Activated CD4-positive, alpha-beta T cell treated with anti-CD3 and anti-CD28 coated beads, Interleukin-2, amount 10 ng/mL, durations not matched to agents 24 days and 14 days (primary cell): ENCODE measurements at regions not wholly inside any gene's neighbourhood (a gene's known extent, or its start where the extent isn't known, plus 50 kb on each side); places are given as distances from the start of the nearest gene placed in this dataset.

ENCODE experiments used
- DNase-seq: peaks from one replicate; pipeline ENCODE4 v3.0.0; 2022
- H3K27ac Mint-ChIP-seq: one replicate; pipeline ENCODE4 v1.8.0; 2022; ENCODE audit warnings: mild to moderate bottlenecking, mixed read lengths
- H3K27me3 Mint-ChIP-seq: one replicate; pipeline ENCODE4 v1.8.0; 2022; ENCODE audit warnings: mixed read lengths
- H3K36me3 Mint-ChIP-seq: one replicate; pipeline ENCODE4 v1.8.0; 2022; ENCODE audit warnings: low read depth, mild to moderate bottlenecking, mixed read lengths
- H3K4me1 Mint-ChIP-seq: one replicate; pipeline ENCODE4 v1.8.0; 2021; ENCODE audit warnings: mixed read lengths
- H3K4me3 Mint-ChIP-seq: one replicate; pipeline ENCODE4 v1.8.0; 2022; ENCODE audit warnings: mild to moderate bottlenecking, moderate library complexity, mixed read lengths
- H3K9me3 Mint-ChIP-seq: one replicate; pipeline ENCODE4 v1.8.0; 2021; ENCODE audit warnings: mixed read lengths
- intact Hi-C: fragments of 100-400 bp; cut with micrococcal nuclease; formaldehyde crosslinking; loops from one replicate; pipeline ENCODE4 v1.15.1; 2023

DNA sequence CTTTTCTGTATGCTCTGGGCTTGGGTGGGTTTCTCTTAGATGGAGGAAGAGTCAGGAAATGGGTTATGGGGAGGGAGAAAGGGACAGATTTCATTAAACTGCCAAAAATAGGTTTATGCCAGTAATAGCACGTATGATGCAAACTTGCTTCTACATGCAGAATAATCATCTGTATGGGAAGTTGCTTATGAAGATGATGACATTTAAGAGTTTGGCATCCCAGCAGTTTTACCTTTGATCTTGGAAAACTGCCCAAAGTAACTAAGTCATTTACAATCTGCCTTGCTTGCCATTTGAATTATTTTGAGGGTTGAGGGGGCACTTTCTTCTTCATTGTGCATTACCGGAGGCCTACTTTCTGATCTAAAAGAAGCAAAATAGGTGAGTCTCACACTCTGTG, 282.9 kb upstream of the ANKRD55 start:
- H3K36me3 Mint-ChIP-seq, result no peaks in the 10 kb centered on the region
- no peak overlapping the region for H3K27ac Mint-ChIP-seq
- H3K27me3 Mint-ChIP-seq, result peaks cover 4% of the 10 kb centered on the region
- no peaks in the 10 kb centered on the region for H3K9me3 Mint-ChIP-seq
- H3K4me3 Mint-ChIP-seq, result no peak overlapping the region
- no peak for DNase-seq
- peaks cover 21% of the 10 kb centered on the region for H3K4me1 Mint-ChIP-seq
- intact Hi-C loops, result no loop called here

DNA sequence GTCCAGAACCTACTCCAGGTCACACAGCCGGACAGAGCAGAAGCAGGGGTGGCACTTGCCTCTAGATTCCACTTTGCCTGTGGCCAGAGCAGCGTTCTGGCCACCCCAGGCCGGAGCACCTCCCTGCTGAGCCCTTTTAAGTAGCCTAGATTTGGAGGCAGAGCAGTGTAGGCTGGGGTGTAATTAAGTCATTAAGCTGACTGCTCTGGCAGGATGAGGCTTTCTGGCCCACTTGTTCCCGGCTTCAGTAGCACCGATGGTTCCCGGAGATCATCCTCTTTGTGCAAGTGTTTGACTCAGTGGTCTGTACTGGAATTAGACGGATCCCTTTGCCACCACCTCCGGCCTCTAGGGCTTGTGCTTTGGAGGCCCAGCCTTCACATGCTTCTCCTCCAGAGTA, 281.9 kb upstream of the ANKRD55 start:
- Mint-ChIP-seq H3K4me3 (no peak overlapping the region), H3K9me3 (no peaks in the 10 kb centered on the region), H3K27me3 (peaks cover 2% of the 10 kb centered on the region), H3K4me1 (peaks cover 21% of the 10 kb centered on the region), H3K36me3 (no peaks in the 10 kb centered on the region), H3K27ac (no peak overlapping the region)
- no peak for DNase-seq
- intact Hi-C loops, result no loop called here

DNA sequence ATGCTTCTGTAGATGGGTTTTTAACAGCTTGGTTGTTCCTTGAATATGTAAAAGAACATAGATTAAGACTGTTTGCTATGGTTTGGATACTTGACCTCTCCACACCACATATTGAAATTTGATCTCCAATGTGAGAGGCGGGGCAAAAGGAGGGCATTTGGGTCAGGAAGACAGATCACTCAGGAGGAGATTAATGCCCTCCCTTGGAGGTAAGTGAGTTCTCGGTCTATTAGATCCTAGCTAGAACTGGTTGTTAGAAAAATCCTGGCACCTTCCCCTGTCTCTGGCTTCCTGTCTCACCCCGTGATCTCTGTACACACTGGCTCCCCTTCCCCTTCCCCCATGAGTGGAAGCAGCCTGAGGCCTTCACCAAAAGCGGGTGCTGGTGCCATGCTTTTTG, 281.1 kb upstream of the ANKRD55 start:
- H3K4me3 Mint-ChIP-seq, result no peak overlapping the region
- intact Hi-C loops, result no loop called here
- H3K27ac Mint-ChIP-seq, result no peak overlapping the region
- no peaks in the 10 kb centered on the region for H3K9me3 Mint-ChIP-seq
- H3K36me3 Mint-ChIP-seq, result no peaks in the 10 kb centered on the region
- peaks cover 21% of the 10 kb centered on the region for H3K4me1 Mint-ChIP-seq
- peaks cover 2% of the 10 kb centered on the region for H3K27me3 Mint-ChIP-seq
- DNase-seq, result no peak

DNA sequence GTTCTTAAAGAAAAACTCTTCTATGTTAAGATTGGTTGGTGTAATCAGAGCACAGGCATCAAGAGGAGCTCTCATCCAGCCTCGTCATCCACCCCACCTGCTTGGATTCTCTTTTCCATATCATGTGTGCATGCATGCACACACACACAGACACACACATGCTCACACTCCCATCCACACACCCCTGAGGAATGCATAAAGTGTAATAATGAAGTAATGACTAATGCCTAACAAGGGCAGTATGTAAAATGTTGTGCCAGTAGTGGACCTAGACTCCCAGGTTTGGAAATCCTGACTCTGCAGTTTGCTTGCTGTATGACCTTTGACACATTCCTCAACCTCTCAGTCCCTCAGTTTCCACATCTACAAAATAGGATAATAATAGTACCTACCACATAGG, 280.0 kb upstream of the ANKRD55 start:
- H3K4me1 Mint-ChIP-seq, result peaks cover 24% of the 10 kb centered on the region
- H3K9me3 Mint-ChIP-seq, result no peaks in the 10 kb centered on the region
- DNase-seq, result no peak
- no peak overlapping the region for H3K27ac Mint-ChIP-seq
- intact Hi-C loops, result no loop called here
- no peaks in the 10 kb centered on the region for H3K27me3 Mint-ChIP-seq
- no peak overlapping the region for H3K4me3 Mint-ChIP-seq
- H3K36me3 Mint-ChIP-seq, result no peaks in the 10 kb centered on the region

DNA sequence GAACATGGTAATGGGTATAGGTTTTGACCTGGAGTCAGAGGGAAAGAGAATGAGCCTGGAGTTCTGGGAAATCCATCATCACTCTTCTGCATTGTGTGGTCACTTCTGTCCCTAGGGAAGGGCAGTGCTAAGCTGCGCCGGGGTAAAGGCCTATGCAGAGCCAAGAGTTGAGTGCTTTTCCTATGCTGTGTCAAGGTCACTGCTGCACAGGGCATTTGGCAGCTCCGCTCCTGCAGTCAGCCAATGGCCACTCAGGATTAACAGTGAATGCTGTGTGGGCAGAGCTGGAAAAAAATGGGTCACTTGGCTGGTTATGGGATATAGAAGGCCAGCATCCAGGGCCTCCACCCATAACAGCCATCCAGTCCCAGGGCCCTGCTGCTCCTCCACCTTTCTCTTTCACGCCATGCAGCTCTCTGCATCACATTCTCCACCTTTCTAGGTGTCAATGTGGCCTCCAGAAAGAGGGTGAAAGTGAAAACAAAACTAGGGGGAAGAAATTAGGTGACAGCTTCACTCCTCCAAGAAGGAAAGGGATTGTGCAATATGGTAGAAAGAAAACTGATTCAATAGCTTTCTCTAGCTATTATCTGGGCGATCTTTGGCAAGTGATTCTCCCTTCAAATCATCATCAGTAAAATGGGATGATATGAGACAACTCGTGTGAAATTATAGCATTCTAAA, 279.3 kb upstream of the ANKRD55 start:
- no peak overlapping the region for H3K27ac Mint-ChIP-seq
- no peaks in the 10 kb centered on the region for H3K27me3 Mint-ChIP-seq
- peak; percentile 61 for DNase-seq
- no peak overlapping the region for H3K4me3 Mint-ChIP-seq
- H3K4me1 Mint-ChIP-seq, result peaks cover 21% of the 10 kb centered on the region
- no peaks in the 10 kb centered on the region for H3K9me3 Mint-ChIP-seq
- H3K36me3 Mint-ChIP-seq, result no peaks in the 10 kb centered on the region
- intact Hi-C loops, result no loop called here

DNA sequence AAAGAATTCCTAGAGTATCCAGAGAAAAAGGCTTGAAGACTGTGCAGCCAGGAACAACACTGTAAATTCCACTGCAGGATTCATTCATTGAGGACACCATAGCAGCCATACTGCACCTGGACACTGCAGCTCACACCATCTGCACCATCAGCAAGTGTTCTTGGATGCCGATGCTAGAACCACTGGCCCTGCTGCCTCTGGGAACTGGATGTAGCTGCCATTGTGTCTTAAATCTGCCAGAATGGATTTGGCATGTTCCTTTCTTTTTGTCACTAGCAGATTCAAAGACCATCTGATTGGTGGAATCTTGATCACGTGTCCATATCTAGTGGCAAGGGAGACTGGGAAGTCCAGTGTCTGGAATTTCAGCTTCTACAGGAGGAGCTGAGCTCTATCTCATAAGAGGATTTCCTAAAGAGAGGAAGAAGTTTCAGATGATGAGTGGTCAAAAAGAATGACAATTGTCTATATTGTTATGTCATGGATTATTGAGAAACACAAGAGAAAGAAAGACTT, 278.3 kb upstream of the ANKRD55 start:
- peaks cover 16% of the 10 kb centered on the region for H3K4me1 Mint-ChIP-seq
- no peaks in the 10 kb centered on the region for H3K36me3 Mint-ChIP-seq
- H3K9me3 Mint-ChIP-seq, result peaks cover 2% of the 10 kb centered on the region
- H3K27ac Mint-ChIP-seq, result no peak overlapping the region
- intact Hi-C loops, result no loop called here
- DNase-seq, result no peak
- no peaks in the 10 kb centered on the region for H3K27me3 Mint-ChIP-seq
- no peak overlapping the region for H3K4me3 Mint-ChIP-seq

DNA sequence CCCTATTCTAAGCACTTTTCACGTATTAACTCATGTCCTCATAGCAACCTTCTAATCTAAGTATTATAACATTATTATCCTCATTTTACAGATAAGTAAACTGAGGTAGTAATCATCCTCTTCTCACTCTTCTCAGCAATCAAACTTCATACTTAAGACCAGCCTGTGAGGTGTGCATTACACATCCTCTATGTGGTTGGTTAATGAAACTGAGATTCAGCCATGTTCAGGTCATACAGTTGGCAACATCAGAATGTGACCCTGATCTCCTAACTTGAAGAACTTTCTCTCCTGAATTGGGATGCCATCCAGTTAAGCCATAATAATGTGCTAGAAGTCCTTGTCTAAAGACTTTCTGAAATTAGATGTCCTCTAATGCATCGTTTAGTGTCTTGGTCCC, 275.1 kb upstream of the ANKRD55 start:
- no peak for DNase-seq
- Mint-ChIP-seq H3K4me3 (no peak overlapping the region), H3K9me3 (peaks cover 11% of the 10 kb centered on the region), H3K27me3 (no peaks in the 10 kb centered on the region), H3K36me3 (no peaks in the 10 kb centered on the region), H3K4me1 (peaks cover 15% of the 10 kb centered on the region), H3K27ac (no peak overlapping the region)
- intact Hi-C loops, result no loop called here

DNA sequence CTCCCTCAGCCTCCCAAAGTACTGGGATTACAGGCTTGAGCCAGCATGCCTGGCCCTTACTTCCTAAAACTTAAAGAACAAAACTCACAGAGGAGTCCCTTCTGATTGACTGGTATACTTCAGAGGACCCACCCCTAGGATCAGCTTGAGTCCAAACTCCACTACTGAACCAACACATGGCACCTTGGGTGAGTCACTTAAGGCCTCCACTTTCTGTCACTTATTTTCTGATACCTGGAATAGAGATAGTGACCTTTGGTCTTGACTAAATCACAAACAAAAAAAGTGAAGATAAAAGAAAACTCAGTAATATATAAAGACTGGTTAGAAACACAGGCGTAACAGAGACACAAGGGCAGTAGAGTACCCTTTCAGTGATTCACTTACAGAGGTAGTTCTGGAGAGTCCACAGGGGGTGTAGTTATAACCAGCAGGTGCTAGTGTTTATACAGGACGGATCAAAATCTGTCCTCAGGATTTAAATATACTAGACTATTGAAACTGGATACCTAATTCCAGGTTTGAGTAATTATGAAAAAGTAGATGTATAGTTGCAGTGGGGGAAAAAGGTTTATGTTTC, 274.3 kb upstream of the ANKRD55 start:
- H3K27ac Mint-ChIP-seq, result no peak overlapping the region
- intact Hi-C loops, result no loop called here

DNA sequence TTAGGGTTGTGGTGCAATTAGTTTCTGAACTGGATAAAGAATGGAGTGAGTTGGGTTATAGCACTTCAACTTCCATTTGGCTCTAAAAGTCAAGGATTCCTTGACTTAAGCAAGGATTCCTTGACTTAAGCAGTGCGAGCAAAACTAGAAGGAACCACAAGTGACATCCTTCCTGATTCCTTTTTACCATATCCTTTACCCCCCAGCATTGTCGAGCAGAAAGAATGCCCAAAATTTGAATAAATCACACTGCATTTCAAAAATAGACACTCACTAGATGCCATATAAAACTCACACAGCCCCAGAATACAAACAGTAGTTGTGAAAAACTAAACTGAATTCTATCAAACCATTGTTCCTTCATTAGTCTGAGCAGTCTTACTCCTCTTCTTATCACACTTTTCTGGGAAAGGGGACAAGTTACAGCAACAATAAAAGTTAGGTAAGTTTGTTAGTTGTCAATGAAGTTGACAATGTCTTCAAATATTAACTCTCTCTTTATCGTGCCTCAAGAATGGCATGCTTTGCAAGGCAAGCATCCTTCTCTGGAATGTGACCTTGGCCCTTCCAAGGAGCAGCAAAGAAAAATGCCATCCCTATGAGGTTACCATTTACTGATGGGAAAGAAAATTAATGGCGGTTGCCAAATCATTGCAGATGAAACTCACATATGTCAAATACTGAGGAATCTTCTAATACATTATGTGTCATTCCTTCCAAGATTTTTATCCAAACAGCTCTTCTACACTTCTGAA, 273.3 kb upstream of the ANKRD55 start:
- Mint-ChIP-seq H3K9me3 (peaks cover 18% of the 10 kb centered on the region), H3K27me3 (no peaks in the 10 kb centered on the region), H3K27ac (no peak overlapping the region), H3K4me3 (no peak overlapping the region), H3K4me1 (peaks cover 10% of the 10 kb centered on the region), H3K36me3 (no peaks in the 10 kb centered on the region)
- no peak for DNase-seq
- intact Hi-C loops, result no loop called here

More for the DNA sequence above, 274.3 kb upstream of the ANKRD55 start:
- no peak for DNase-seq
- no peaks in the 10 kb centered on the region for H3K36me3 Mint-ChIP-seq
- H3K27me3 Mint-ChIP-seq, result no peaks in the 10 kb centered on the region
- H3K4me1 Mint-ChIP-seq, result peaks cover 7% of the 10 kb centered on the region
- no peak overlapping the region for H3K4me3 Mint-ChIP-seq
- peaks cover 11% of the 10 kb centered on the region for H3K9me3 Mint-ChIP-seq

DNA sequence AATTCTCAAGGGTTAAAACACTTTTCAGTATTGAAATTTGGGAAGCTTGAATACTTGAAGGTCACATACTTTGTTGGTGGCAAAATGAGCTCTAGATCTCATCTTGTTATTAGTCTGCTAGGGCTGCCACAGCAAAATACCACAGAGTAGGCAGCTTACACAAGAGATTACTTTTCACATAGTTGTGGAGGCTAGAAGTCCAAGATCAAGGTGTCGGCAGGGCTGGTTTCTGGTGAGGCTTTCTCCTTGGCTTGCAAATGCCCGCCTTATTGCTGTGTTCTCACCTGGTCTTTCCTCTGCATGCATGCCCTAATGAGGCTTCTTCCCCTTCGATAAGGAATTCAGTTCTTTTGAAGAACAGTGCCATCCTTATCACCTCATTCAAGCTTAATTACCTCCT, 270.8 kb upstream of the ANKRD55 start:
- Mint-ChIP-seq H3K27ac (no peak overlapping the region), H3K27me3 (no peaks in the 10 kb centered on the region), H3K4me1 (peaks cover 12% of the 10 kb centered on the region), H3K9me3 (peaks cover 18% of the 10 kb centered on the region), H3K36me3 (no peaks in the 10 kb centered on the region), H3K4me3 (no peak overlapping the region)
- intact Hi-C loops, result no loop called here
- no peak for DNase-seq

DNA sequence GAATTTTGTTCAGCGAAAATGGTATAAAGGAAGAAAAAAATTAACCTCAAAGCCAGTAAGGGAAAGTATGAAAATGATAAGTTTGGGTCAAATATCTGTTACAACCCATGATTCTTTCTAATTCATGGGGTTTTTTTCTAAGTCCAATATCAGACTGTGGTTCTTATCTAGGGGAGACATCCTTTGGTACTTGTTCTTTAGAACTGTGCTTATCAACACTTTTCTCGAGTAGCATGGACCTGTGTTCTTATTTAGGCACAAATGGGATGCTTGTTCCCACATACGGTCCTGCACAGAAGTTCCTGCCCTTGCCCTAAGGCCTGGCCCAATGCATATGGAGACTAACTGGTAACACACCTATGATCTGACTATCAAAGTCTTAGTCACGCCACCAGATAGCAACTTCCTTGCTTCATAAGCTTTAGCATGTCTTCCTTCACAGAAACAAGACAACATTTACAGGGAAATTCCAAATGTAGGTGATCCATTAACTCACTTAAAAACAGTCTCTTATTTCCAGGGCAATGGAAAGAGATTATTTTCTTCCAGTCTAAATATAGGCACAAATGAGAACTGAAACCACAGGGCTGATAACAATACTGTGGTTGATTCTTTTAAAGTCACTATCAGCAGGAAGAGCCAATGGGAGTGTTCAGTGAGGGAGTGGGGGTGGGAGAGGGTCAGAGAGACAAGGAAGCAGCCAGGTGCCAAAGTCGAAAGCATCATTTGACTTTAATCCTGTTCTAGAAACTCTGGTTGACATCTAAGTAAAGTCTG, 268.8 kb upstream of the ANKRD55 start:
- intact Hi-C loops, result no loop called here
- Mint-ChIP-seq H3K4me1 (peaks cover 8% of the 10 kb centered on the region), H3K27me3 (no peaks in the 10 kb centered on the region), H3K36me3 (no peaks in the 10 kb centered on the region), H3K4me3 (peak overlapping the region; percentile 12), H3K27ac (peak overlapping the region; percentile 78), H3K9me3 (peaks cover 18% of the 10 kb centered on the region)
- no peak for DNase-seq

DNA sequence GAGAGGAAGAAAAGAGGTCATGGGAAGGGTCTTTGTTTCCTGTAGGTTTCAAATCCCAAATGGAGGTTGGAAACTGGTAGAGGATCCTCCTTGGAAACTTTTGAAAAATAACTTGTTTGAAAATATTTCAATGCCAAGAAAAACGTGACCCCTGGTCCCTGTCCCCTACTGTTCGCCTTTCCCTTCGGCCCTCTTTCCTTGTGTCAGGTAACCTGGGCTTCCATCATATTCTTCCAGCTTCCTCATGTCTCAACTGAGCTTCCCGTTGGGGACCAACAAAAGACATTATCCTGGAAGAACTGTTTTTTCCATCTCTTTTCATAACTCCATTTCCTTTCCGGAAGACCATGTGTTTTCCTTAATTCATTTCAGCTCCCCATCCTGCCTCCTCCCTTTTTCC, 266.8 kb upstream of the ANKRD55 start:
- Mint-ChIP-seq H3K4me3 (no peak overlapping the region), H3K27ac (no peak overlapping the region), H3K27me3 (peaks cover 2% of the 10 kb centered on the region), H3K36me3 (no peaks in the 10 kb centered on the region), H3K4me1 (peaks cover 12% of the 10 kb centered on the region), H3K9me3 (peaks cover 7% of the 10 kb centered on the region)
- DNase-seq, result no peak
- intact Hi-C loops, result no loop called here

DNA sequence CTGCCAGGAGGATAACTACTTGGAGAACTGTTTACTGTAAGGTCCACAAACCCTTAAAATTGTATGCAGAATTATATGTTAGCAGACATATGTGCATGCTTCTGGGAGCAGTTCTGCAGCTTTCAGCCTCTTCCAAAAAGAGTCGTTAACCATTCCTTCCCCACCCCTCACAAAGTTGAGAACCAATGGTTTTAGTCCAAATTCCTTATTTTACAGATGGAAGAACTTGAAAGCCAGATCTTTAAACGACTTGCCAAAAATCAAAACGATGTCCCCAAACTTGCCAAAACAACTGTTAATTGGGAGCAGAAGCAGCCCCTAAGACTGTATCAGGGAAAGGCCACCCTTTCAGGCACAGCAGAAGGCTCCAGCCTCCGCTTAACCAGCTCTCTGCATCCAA, 266.4 kb upstream of the ANKRD55 start:
- intact Hi-C loops, result no loop called here
- no peak for DNase-seq
- Mint-ChIP-seq H3K36me3 (no peaks in the 10 kb centered on the region), H3K27me3 (peaks cover 2% of the 10 kb centered on the region), H3K9me3 (peaks cover 7% of the 10 kb centered on the region), H3K4me1 (peaks cover 13% of the 10 kb centered on the region), H3K4me3 (no peak overlapping the region), H3K27ac (no peak overlapping the region)
